ENCODE measurements at regions not wholly inside any gene's neighbourhood (a gene's known extent, or its start where the extent isn't known, plus 50 kb on each side); places are given as distances from the start of the nearest gene placed in this dataset.

DNA sequence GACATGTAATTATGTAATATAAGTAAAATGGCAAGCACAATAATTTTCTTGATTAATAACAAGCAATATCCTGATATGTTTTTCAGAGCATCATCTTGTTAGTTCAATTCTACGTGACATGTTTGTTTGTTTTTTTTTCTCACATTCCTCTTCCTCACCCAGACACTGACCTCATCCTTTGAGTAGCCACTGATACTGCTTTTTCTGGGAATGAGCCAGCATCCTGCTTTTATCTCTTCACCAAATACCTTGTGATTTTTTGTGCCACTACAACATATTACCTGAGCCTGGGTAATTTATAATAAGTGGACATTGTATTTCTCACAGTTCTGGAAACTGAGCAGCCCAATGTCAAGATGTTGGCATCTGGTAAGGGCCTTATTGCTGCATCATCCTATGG, 484.0 kb downstream of the NAF1 start:
- intact Hi-C loops (cut with DNase I, micrococcal nuclease): no loop called here
- no peak for ATAC-seq (ENCODE audit: poor library complexity)

GRCh38 chr4:162681212-162681611, 485.5 kb downstream of the NAF1 start:
- ATAC-seq (ENCODE audit: poor library complexity): no peak
- Histone ChIP-seq H3K27ac (ENCODE audit: low read depth in 1 of 2, low read length in 2 of 2) (no peak overlapping the region), H3K4me1 (ENCODE audit: insufficient read depth, low read length) (no peaks in the 10 kb centered on the region), H3K4me3 (ENCODE audit: low read length) (no peak overlapping the region), H3K27me3 (ENCODE audit: control insufficient read depth in 1 of 2, insufficient read depth in 2 of 2, low read length in 2 of 2) (no peaks in the 10 kb centered on the region), H3K36me3 (ENCODE audit: insufficient read depth, low read length) (no peaks in the 10 kb centered on the region), H3K9me3 (ENCODE audit: control insufficient read depth in 1 of 2, insufficient read depth in 1 of 2, low read length in 2 of 2) (no peaks in the 10 kb centered on the region)
- no peaks in the 10 kb centered on the region for H3K36me3 Mint-ChIP-seq (ENCODE audit: low read depth)
- no peak for TF ChIP-seq CTCF (IDR thresholded peaks at IDR 0.05)
- CTCF ChIA-PET: no interaction called here
- intact Hi-C loops (cut with DNase I, micrococcal nuclease): no loop called here
- DNase-seq: no peak
- no peak overlapping the region for H3K4me3 Mint-ChIP-seq
- H3K27me3 Mint-ChIP-seq: no peaks in the 10 kb centered on the region
- peaks cover 19% of the 10 kb centered on the region for H3K9me3 Mint-ChIP-seq
- no peaks in the 10 kb centered on the region for H3K4me1 Mint-ChIP-seq (ENCODE audit: low read depth)
- H3K27ac Mint-ChIP-seq: no peak overlapping the region
- POLR2A ChIA-PET: no interaction called here

More for the DNA sequence above, 484.0 kb downstream of the NAF1 start:
- CTCF ChIA-PET: no interaction called here
- Mint-ChIP-seq H3K9me3 (peaks cover 19% of the 10 kb centered on the region), H3K27me3 (no peaks in the 10 kb centered on the region), H3K36me3 (ENCODE audit: low read depth) (no peaks in the 10 kb centered on the region), H3K27ac (no peak overlapping the region), H3K4me3 (no peak overlapping the region), H3K4me1 (ENCODE audit: low read depth) (no peaks in the 10 kb centered on the region)
- Histone ChIP-seq H3K4me3 (ENCODE audit: low read length) (no peak overlapping the region), H3K9me3 (ENCODE audit: control insufficient read depth in 1 of 2, insufficient read depth in 1 of 2, low read length in 2 of 2) (no peaks in the 10 kb centered on the region), H3K36me3 (ENCODE audit: insufficient read depth, low read length) (no peaks in the 10 kb centered on the region), H3K4me1 (ENCODE audit: insufficient read depth, low read length) (no peaks in the 10 kb centered on the region), H3K27ac (ENCODE audit: low read depth in 1 of 2, low read length in 2 of 2) (no peak overlapping the region), H3K27me3 (ENCODE audit: control insufficient read depth in 1 of 2, insufficient read depth in 2 of 2, low read length in 2 of 2) (no peaks in the 10 kb centered on the region)
- POLR2A ChIA-PET: no interaction called here
- no peak for TF ChIP-seq CTCF (IDR thresholded peaks at IDR 0.05)
- DNase-seq: no peak

GRCh38 chr4:162675661-162676060, 491.0 kb downstream of the NAF1 start:
- Histone ChIP-seq H3K36me3 (ENCODE audit: insufficient read depth, low read length) (no peaks in the 10 kb centered on the region), H3K27ac (ENCODE audit: low read depth in 1 of 2, low read length in 2 of 2) (no peak overlapping the region), H3K27me3 (ENCODE audit: control insufficient read depth in 1 of 2, insufficient read depth in 2 of 2, low read length in 2 of 2) (no peaks in the 10 kb centered on the region), H3K9me3 (ENCODE audit: control insufficient read depth in 1 of 2, insufficient read depth in 1 of 2, low read length in 2 of 2) (no peaks in the 10 kb centered on the region), H3K4me3 (ENCODE audit: low read length) (no peak overlapping the region), H3K4me1 (ENCODE audit: insufficient read depth, low read length) (no peaks in the 10 kb centered on the region)
- no peak for TF ChIP-seq CTCF (IDR thresholded peaks at IDR 0.05)
- no peak for DNase-seq
- Mint-ChIP-seq H3K9me3 (peaks cover 24% of the 10 kb centered on the region), H3K36me3 (ENCODE audit: low read depth) (no peaks in the 10 kb centered on the region), H3K27ac (no peak overlapping the region), H3K4me3 (no peak overlapping the region), H3K27me3 (no peaks in the 10 kb centered on the region), H3K4me1 (ENCODE audit: low read depth) (no peaks in the 10 kb centered on the region)
- no peak for ATAC-seq (ENCODE audit: poor library complexity)
- ChIA-PET POLR2A (no interaction called here), CTCF (no interaction called here)
- intact Hi-C loops (cut with DNase I, micrococcal nuclease): no loop called here
